IMR-90 (cell line): ENCODE measurements at regions not wholly inside any gene's neighbourhood (a gene's known extent, or its start where the extent isn't known, plus 50 kb on each side); places are given as distances from the start of the nearest gene placed in this dataset.

Source experiments
- ATAC-seq: fragments of 200-7000 bp; cut with Tn5 transposase; 2 replicates; pipeline ENCODE4 v1.9.1; 2020; ENCODE audit warnings: low read depth, mild to moderate bottlenecking, moderate library complexity
- BruUV-seq: library from RNA; stranded (reverse); fragments of 400-500 nt; replicated peaks from 2 replicates; lab custom pipeline; 2021; lab: Mats Ljungman, UMichigan
- CTCF ChIA-PET: fragments of 300-600 bp; formaldehyde crosslinking; extraction: SDS; loops from one replicate; lab custom pipeline; 2021; ENCODE audit warnings: antibody characterized with exemption; lab: Yijun Ruan, JAX
- POLR2A ChIA-PET: fragments of 300-600 bp; sonication (Branson Sonifier 250); formaldehyde crosslinking; loops from one replicate; lab custom pipeline; 2022; ENCODE audit warnings: antibody characterized with exemption; ENCODE audit not compliant: unreplicated experiment; lab: Charles Lee
- DNase-seq: peaks from one replicate; pipeline ENCODE4 v3.0.0; 2013
- H2AFZ ChIP-seq: replicated peaks from 2 replicates; pipeline ENCODE3; 2013; ENCODE audit warnings: low read length, mild to moderate bottlenecking; ENCODE audit not compliant: poor library complexity
- H2AK5ac ChIP-seq: 2 replicates; pipeline ENCODE4 v1.6.1; 2013; ENCODE audit warnings: low read depth, low read length, inconsistent platforms
- H2AK9ac ChIP-seq: replicated peaks from 2 replicates; pipeline ENCODE3; 2013; ENCODE audit warnings: mild to moderate bottlenecking, low read depth, low read length, moderate library complexity; ENCODE audit not compliant: poor library complexity
- H2BK120ac ChIP-seq: 2 replicates; pipeline ENCODE4 v1.6.1; 2013; ENCODE audit warnings: low read depth, low read length, inconsistent platforms
- H2BK15ac ChIP-seq: 3 replicates; pipeline ENCODE4 v1.6.1; 2013; ENCODE audit warnings: low read depth, low read length, inconsistent platforms
- H2BK20ac ChIP-seq: 2 replicates; pipeline ENCODE4 v1.6.1; 2013; ENCODE audit warnings: low read depth, mild to moderate bottlenecking, inconsistent platforms, low read length, moderate library complexity
- H2BK5ac ChIP-seq: 2 replicates; pipeline ENCODE4 v1.6.1; 2013; ENCODE audit warnings: mild to moderate bottlenecking, low read depth, low read length, inconsistent platforms; ENCODE audit not compliant: poor library complexity, severe bottlenecking
- H3K14ac ChIP-seq: replicated peaks from 2 replicates; pipeline ENCODE4 v1.6.1; 2013; ENCODE audit warnings: low read depth, low read length, inconsistent platforms
- H3K18ac ChIP-seq: 2 replicates; pipeline ENCODE4 v1.6.1; 2013; ENCODE audit warnings: low read depth, low read length, control low read depth
- H3K23ac ChIP-seq: 2 replicates; pipeline ENCODE4 v1.6.1; 2013; ENCODE audit warnings: low read depth, low read length, inconsistent platforms
- H3K27ac ChIP-seq: 2 replicates; pipeline ENCODE4 v1.5.1; 2013; ENCODE audit warnings: mild to moderate bottlenecking, control low read depth, low read length; ENCODE audit not compliant: insufficient read depth
- H3K27me3 ChIP-seq: 2 replicates; pipeline ENCODE4 v1.6.1; 2013; ENCODE audit warnings: low read length; ENCODE audit not compliant: control insufficient read depth, insufficient read depth
- H3K36me3 ChIP-seq: 2 replicates; pipeline ENCODE4 v1.6.1; 2013; ENCODE audit warnings: low read length, mixed read lengths; ENCODE audit not compliant: control insufficient read depth, insufficient read depth
- H3K4ac ChIP-seq: 2 replicates; pipeline ENCODE4 v1.6.1; 2013; ENCODE audit warnings: low read depth, low read length, inconsistent platforms
- H3K4me1 ChIP-seq: 2 replicates; pipeline ENCODE4 v1.6.1; 2013; ENCODE audit warnings: low read length, mixed read lengths; ENCODE audit not compliant: control insufficient read depth, insufficient read depth
- H3K4me2 ChIP-seq: 2 replicates; pipeline ENCODE4 v1.6.1; 2013; ENCODE audit warnings: low read depth, mild to moderate bottlenecking, control low read depth, low read length, moderate library complexity
- H3K4me3 ChIP-seq: 2 replicates; pipeline ENCODE4 v1.5.1; 2013; ENCODE audit warnings: low read depth, mild to moderate bottlenecking, control low read depth, low read length, moderate library complexity; ENCODE audit not compliant: insufficient read depth
- H3K56ac ChIP-seq: 2 replicates; pipeline ENCODE4 v1.6.1; 2013; ENCODE audit warnings: low read length, inconsistent platforms; ENCODE audit not compliant: insufficient read depth; ENCODE audit errors: extremely low read depth
- H3K79me1 ChIP-seq, 2 experiments: 2 replicates each; pipeline ENCODE4 v1.6.1; 2013; ENCODE audit warnings: low read length in 2 of 2, inconsistent platforms in 1 of 2, low read depth in 1 of 2
- H3K9ac ChIP-seq: 2 replicates; pipeline ENCODE4 v1.6.1; 2013; ENCODE audit warnings: low read depth, low read length, control low read depth
- H3K9me1 ChIP-seq: 2 replicates; pipeline ENCODE4 v1.6.1; 2013; ENCODE audit warnings: low read length, inconsistent platforms; ENCODE audit not compliant: insufficient read depth
- H3K9me3 ChIP-seq: 2 replicates; pipeline ENCODE4 v1.6.1; 2013; ENCODE audit warnings: low read length; ENCODE audit not compliant: control insufficient read depth, insufficient read depth
- H4K20me1 ChIP-seq: 2 replicates; pipeline ENCODE4 v1.6.1; 2013; ENCODE audit warnings: low read length, inconsistent platforms; ENCODE audit not compliant: insufficient read depth
- H4K5ac ChIP-seq: 2 replicates; pipeline ENCODE4 v1.6.1; 2013; ENCODE audit warnings: mild to moderate bottlenecking, low read depth, low read length, control low read depth
- H4K8ac ChIP-seq, 2 experiments: 2 replicates each; pipeline ENCODE4 v1.6.1; 2013; ENCODE audit warnings: low read depth in 2 of 2, low read length in 2 of 2, control low read depth in 1 of 2, inconsistent platforms in 1 of 2
- H4K91ac ChIP-seq: 2 replicates; pipeline ENCODE4 v1.6.1; 2013; ENCODE audit warnings: low read depth, low read length, inconsistent platforms; ENCODE audit not compliant: insufficient read depth
- CEBPB ChIP-seq: IDR thresholded peaks from 2 replicates; pipeline ENCODE4 v1.6.1; 2012; ENCODE audit warnings: low read depth, low read length, improper control_type of control experiment
- MXI1 ChIP-seq: IDR thresholded peaks from 2 replicates; pipeline ENCODE4 v1.6.1; 2012; ENCODE audit warnings: low read depth, mild to moderate bottlenecking, low read length, moderate library complexity, borderline replicate concordance
- WGBS, 2 experiments: methylation state at CpG; one replicate each; pipeline versions ENCODE4 v1.1.5 to v1.1.7; 2013; ENCODE audit warnings: missing lambda C conversion rate in 2 of 2; ENCODE audit not compliant: insufficient read length in 1 of 2; ENCODE audit errors: extremely low coverage in 2 of 2; 5-methylcytosine and 5-hydroxymethylcytosine counted together
- dilution Hi-C: fragments of 300-500 bp; cut with HindIII; formaldehyde crosslinking; loops from one replicate; pipeline ENCODE4 v1.14.3; 2018; ENCODE audit warnings: low sequenced_read_pairs; ENCODE audit not compliant: unreplicated experiment
- in situ Hi-C: fragments of 300-500 bp; cut with MboI; formaldehyde crosslinking; loops from 3 replicates; pipeline ENCODE4 v1.14.3; 2019; ENCODE audit warnings: low sequenced_read_pairs, inconsistent platforms, mixed read lengths
- intact Hi-C: fragments of 100-400 bp; cut with micrococcal nuclease; formaldehyde crosslinking; loops from 2 replicates; pipeline ENCODE4 v1.10.0; 2022

DNA sequence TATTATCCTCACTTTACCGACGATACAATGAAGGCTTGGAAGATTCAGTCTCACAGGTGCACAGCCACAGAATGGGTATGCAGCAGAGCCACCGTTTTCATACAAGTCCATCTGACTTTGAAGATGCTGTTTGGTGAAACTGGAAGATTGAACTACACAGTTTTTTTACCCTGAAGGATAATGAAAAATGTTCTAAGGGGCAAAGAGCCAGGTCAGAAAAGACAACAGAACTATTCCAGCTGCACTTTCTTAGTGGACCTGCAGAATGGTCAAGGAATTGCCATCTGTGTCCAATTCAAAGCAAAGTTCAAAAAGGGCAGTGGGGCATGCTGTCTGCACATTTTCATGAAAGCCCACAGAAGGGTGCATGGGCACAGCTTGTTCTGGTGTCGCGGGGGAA lies 127.6 kb upstream of the PDZRN3 start:
- Histone ChIP-seq H3K9me3 (peaks cover 3% of the 10 kb centered on the region), H2AFZ (no peak overlapping the region), H3K9ac (no peak overlapping the region), H3K27ac (no peak overlapping the region), H3K56ac (no peak overlapping the region), H4K20me1 (no peaks in the 10 kb centered on the region), H3K4me2 (no peak overlapping the region), H3K18ac (no peak overlapping the region), H3K4ac (no peak overlapping the region), H2AK9ac (no peak overlapping the region), H3K79me1 (no peaks in the 10 kb centered on the region), H3K4me1 (no peaks in the 10 kb centered on the region), H3K27me3 (no peaks in the 10 kb centered on the region), H4K8ac (no peak overlapping the region), H3K14ac (no peak overlapping the region), H3K4me3 (no peak overlapping the region), H2BK15ac (no peak overlapping the region), H4K91ac (no peak overlapping the region), H3K23ac (no peak overlapping the region), H3K9me1 (no peaks in the 10 kb centered on the region), H3K36me3 (no peaks in the 10 kb centered on the region), H2BK20ac (no peak overlapping the region), H2BK5ac (no peak overlapping the region), H2BK120ac (no peak overlapping the region), H4K5ac (no peak overlapping the region), H2AK5ac (no peak overlapping the region)
- ATAC-seq, result no peak
- intact Hi-C loops, result no loop called here
- ChIA-PET POLR2A (no interaction called here), CTCF (no interaction called here)
- DNase-seq, result no peak
- in situ Hi-C loops, result no loop called here
- BruUV-seq, result no TSS peak
- 93% methylated on average over 2 of the region's 5 CpGs; no CpG with 5 or more reads in 1 of the 2 experiments for WGBS, 2 experiments
- dilution Hi-C loops, result no loop called here
- TF ChIP-seq CEBPB, result no peak
- TF ChIP-seq MXI1, result no peak
